ENCODE measurements at regions not wholly inside any gene's neighbourhood (a gene's known extent, or its start where the extent isn't known, plus 50 kb on each side); places are given as distances from the start of the nearest gene placed in this dataset.
"Not testable (repeated sequence)": the region's sequence is repeated elsewhere in the genome, so short reads cannot be mapped to it uniquely, and the experiment has no call there.

- no peak for DNase-seq (ENCODE audit: low read depth in 2 of 2)
These were observed 135.2 kb upstream of the KRR1 start for GRCh38 chr12:75646329-75647210.

- no peak for DNase-seq (ENCODE audit: low read depth in 2 of 2)
These were observed 133.2 kb upstream of the KRR1 start for GRCh38 chr12:75644472-75645072.

GRCh38 chr12:75643119-75643518 is 131.7 kb upstream of the KRR1 start:
- DNase-seq (ENCODE audit: low read depth in 2 of 2): not testable (repeated sequence)

GRCh38 chr12:75642226-75642625 is 130.8 kb upstream of the KRR1 start:
- DNase-seq (ENCODE audit: low read depth in 2 of 2): no peak

GRCh38 chr12:75641031-75641780 is 129.8 kb upstream of the KRR1 start:
- peak; percentile 73 to 76 for DNase-seq (ENCODE audit: low read depth in 2 of 2)

- no peak for DNase-seq (ENCODE audit: low read depth in 2 of 2)
These were observed 127.4 kb upstream of the KRR1 start for GRCh38 chr12:75638792-75639191.

- DNase-seq (ENCODE audit: low read depth in 2 of 2): no peak
These were observed 125.2 kb upstream of the KRR1 start for GRCh38 chr12:75636607-75637006.

GRCh38 chr12:75635606-75636444 is 124.4 kb upstream of the KRR1 start:
- peak; percentile 30 to 38 for DNase-seq (ENCODE audit: low read depth in 2 of 2)

- no peak for DNase-seq (ENCODE audit: low read depth in 2 of 2)
These were observed 123.1 kb upstream of the KRR1 start for GRCh38 chr12:75634244-75635222.

GRCh38 chr12:75633789-75634188 is 122.4 kb upstream of the KRR1 start:
- DNase-seq (ENCODE audit: low read depth in 2 of 2): no peak

- no peak for DNase-seq (ENCODE audit: low read depth in 2 of 2)
These were observed 121.0 kb upstream of the KRR1 start for GRCh38 chr12:75632442-75632841.

- DNase-seq (ENCODE audit: low read depth in 2 of 2): no peak
These were observed 120.4 kb upstream of the KRR1 start for GRCh38 chr12:75631831-75632230.

- no peak for DNase-seq (ENCODE audit: low read depth in 2 of 2)
These were observed 118.7 kb upstream of the KRR1 start for GRCh38 chr12:75630091-75630490.

- DNase-seq (ENCODE audit: low read depth in 2 of 2): no peak
These were observed 117.5 kb upstream of the KRR1 start for GRCh38 chr12:75628916-75629315.

- no peak for DNase-seq (ENCODE audit: low read depth in 2 of 2)
These were observed 117.1 kb upstream of the KRR1 start for GRCh38 chr12:75628511-75628910.

- no peak for DNase-seq (ENCODE audit: low read depth in 2 of 2)
These were observed 112.3 kb upstream of the KRR1 start for GRCh38 chr12:75623631-75624154.

GRCh38 chr12:75622492-75622891 is 111.1 kb upstream of the KRR1 start:
- no peak for DNase-seq (ENCODE audit: low read depth in 2 of 2)

GRCh38 chr12:75614396-75614795 is 103.0 kb upstream of the KRR1 start:
- not testable (repeated sequence) for DNase-seq (ENCODE audit: low read depth in 2 of 2)

GRCh38 chr12:75613981-75614380 is 102.6 kb upstream of the KRR1 start:
- DNase-seq (ENCODE audit: low read depth in 2 of 2): no peak

- DNase-seq (ENCODE audit: low read depth in 2 of 2): no peak
These were observed 99.6 kb upstream of the KRR1 start for GRCh38 chr12:75611041-75611440.

Measured in fibroblast of skin of left biceps (primary cell).